ENCODE measurements at regions not wholly inside any gene's neighbourhood (a gene's known extent, or its start where the extent isn't known, plus 50 kb on each side); places are given as distances from the start of the nearest gene placed in this dataset.
"Not testable (repeated sequence)": the region's sequence is repeated elsewhere in the genome, so short reads cannot be mapped to it uniquely, and the experiment has no call there.

DNA sequence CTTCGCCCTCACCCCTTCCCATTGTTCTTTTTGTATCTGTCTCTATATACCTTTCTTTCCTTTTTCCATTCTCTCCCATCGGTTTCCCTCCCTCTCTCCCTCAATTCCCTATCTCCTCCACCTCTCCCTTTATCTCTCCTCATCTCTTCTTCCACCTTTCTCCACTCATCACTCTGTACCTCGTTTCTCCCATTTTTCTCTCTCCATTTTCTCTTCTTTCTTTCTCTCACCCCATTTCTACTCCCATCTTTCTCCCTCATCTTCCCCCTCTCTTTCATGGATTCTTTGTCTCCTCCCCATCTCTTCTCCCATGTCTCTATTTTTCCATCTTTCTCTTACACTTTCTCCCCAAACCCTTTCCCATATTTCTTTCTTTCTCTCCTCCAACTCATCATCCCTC lies 385.9 kb upstream of the CLINT1 start:
- DNase-seq (ENCODE audit: low read depth in 6 of 9, low spot score in 9 of 9), result no peak
- WGBS, result 97% methylated on average over 3 of the region's 3 CpGs
- no peaks in the 10 kb centered on the region for H3K36me3 ChIP-seq (ENCODE audit: control insufficient read depth in 2 of 2, insufficient read depth in 2 of 2, low read length in 1 of 2)
- H3K27me3 ChIP-seq (ENCODE audit: control insufficient read depth in 2 of 2, insufficient read depth in 1 of 2, low read length in 1 of 2), result no peaks in the 10 kb centered on the region
- H3K4me3 ChIP-seq (ENCODE audit: low read length in 2 of 2), result no peak overlapping the region
- no peak overlapping the region for H3K27ac ChIP-seq (ENCODE audit: low read depth in 1 of 2, low read length in 1 of 2)
- H3K4me1 ChIP-seq (ENCODE audit: control insufficient read depth in 2 of 2, insufficient read depth in 2 of 2, low read length in 2 of 2), result no peaks in the 10 kb centered on the region
- H3K9me3 ChIP-seq (ENCODE audit: control insufficient read depth in 2 of 2, insufficient read depth in 1 of 2, low read length in 1 of 2), result no peaks in the 10 kb centered on the region

DNA sequence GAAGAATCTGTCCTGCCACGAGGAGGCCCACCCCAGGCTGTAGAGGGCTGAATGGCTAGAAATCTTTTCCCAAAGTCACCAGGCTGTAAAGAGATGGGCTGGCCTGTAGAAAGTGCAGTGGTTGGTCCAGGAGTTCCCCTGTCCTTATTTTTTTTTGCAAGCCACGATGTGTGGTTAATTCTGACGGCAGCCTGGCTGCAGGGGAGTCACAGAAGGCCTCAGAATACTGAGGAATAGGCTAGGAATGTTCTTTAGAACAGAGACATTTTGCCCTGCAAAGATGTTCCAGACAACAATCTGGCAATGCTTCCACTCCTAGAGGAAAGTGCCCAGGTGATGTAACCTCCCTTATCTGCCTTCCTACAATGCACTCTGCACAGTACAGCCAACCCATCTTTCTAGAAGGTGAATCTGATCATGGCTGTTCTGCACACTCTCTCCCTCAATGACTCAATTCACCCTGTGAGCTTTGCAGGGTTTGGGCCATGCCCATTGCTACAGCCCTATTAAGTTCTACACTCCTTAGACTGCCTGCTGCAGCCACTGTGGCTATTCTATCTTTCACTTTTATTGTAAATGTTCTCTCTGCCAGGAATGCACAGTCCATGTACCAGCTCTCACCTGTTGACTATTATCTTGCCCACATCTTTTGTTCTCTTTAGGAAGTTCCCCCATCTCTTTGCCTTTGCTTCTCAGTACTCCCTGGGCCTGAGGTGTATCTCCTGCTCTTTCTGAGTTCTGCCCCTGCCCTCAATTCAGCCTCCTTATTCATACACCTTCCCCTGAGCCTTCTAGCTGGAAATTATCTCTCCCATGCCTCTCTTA lies 377.8 kb upstream of the CLINT1 start:
- no peak overlapping the region for H3K4me3 ChIP-seq (ENCODE audit: low read length in 2 of 2)
- H3K4me1 ChIP-seq (ENCODE audit: control insufficient read depth in 2 of 2, insufficient read depth in 2 of 2, low read length in 2 of 2), result peaks cover 12 to 25% of the 10 kb centered on the region in 2 donors
- H3K27ac ChIP-seq (ENCODE audit: low read depth in 1 of 2, low read length in 1 of 2), result no peak overlapping the region
- H3K36me3 ChIP-seq (ENCODE audit: control insufficient read depth in 2 of 2, insufficient read depth in 2 of 2, low read length in 1 of 2), result no peaks in the 10 kb centered on the region
- no peaks in the 10 kb centered on the region for H3K27me3 ChIP-seq (ENCODE audit: control insufficient read depth in 2 of 2, insufficient read depth in 1 of 2, low read length in 1 of 2)
- no peak for DNase-seq (ENCODE audit: low read depth in 6 of 9, low spot score in 9 of 9)
- no peaks in the 10 kb centered on the region for H3K9me3 ChIP-seq (ENCODE audit: control insufficient read depth in 2 of 2, insufficient read depth in 1 of 2, low read length in 1 of 2)
- 66% methylated on average over 3 of the region's 3 CpGs for WGBS

DNA sequence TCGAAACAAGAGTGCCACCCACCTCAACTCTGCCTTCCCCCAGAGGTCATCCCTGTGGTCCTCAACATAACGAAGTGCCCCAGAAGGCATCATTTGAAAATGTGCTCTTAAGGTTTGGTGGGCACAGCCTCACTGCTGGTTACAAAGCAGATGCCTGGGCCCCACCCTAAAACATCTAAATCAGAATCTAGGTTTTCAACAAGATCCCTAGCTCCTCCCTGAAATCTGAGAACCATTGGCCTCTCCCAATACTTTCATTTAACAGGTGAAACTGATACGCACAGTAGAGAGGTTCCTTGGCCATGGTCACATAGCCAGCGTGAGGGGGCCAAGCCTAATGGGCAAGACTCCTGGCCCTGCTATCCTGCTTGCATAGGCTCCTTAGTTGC lies 376.2 kb upstream of the CLINT1 start:
- H3K9me3 ChIP-seq (ENCODE audit: control insufficient read depth in 2 of 2, insufficient read depth in 1 of 2, low read length in 1 of 2), result no peaks in the 10 kb centered on the region
- peaks cover 12 to 25% of the 10 kb centered on the region in 2 donors for H3K4me1 ChIP-seq (ENCODE audit: control insufficient read depth in 2 of 2, insufficient read depth in 2 of 2, low read length in 2 of 2)
- no peak overlapping the region for H3K4me3 ChIP-seq (ENCODE audit: low read length in 2 of 2)
- H3K36me3 ChIP-seq (ENCODE audit: control insufficient read depth in 2 of 2, insufficient read depth in 2 of 2, low read length in 1 of 2), result no peaks in the 10 kb centered on the region
- H3K27me3 ChIP-seq (ENCODE audit: control insufficient read depth in 2 of 2, insufficient read depth in 1 of 2, low read length in 1 of 2), result no peaks in the 10 kb centered on the region
- WGBS, result 82% methylated on average over 4 of the region's 4 CpGs
- no peak overlapping the region for H3K27ac ChIP-seq (ENCODE audit: low read depth in 1 of 2, low read length in 1 of 2)
- DNase-seq (ENCODE audit: low read depth in 6 of 9, low spot score in 9 of 9), result no peak

DNA sequence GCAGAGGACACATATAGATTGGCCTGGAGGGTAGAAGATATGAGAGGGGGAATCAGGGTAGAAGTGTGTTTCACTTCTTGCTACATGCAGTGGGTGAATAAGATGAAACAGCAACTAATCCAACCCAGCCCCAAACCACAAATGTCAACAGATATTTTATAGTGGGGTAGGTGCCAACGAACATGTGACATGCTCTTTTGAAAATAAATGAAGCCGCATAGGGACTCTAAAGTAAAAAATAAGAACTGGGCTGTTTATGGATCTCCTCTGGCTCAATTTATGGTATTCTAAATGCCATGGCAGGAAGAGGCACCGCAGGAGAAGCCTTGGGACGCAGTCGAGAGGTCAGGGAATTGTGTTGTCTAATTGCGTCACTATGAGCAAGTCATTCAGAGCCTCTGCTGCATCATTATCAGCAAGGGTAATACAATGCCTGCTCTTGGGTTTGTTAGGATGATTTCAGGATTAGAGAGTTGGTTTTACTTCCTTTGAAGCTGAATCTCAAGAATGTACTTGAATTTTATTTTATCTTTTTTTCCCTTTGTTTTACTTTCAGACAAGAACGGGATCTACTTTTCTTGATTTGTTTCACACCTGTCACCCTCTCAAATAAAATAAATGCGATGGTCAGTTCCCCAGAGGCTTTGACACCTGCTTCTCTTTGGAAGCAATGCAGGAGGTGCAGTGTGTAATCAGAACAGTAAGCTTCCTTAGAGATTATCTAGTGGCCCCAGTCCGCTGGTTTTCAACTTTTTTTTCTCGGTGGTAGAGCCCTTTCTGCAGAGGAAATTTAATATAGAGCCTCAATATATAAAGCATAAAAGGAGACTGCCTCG lies 375.6 kb upstream of the CLINT1 start:
- no peaks in the 10 kb centered on the region for H3K36me3 ChIP-seq (ENCODE audit: control insufficient read depth in 2 of 2, insufficient read depth in 2 of 2, low read length in 1 of 2)
- DNase-seq (ENCODE audit: low read depth in 6 of 9, low spot score in 9 of 9), result peak in 6 of 9 donors; percentile 9 to 62 (median 22)
- 11% methylated on average over 11 of the region's 11 CpGs for WGBS

DNA sequence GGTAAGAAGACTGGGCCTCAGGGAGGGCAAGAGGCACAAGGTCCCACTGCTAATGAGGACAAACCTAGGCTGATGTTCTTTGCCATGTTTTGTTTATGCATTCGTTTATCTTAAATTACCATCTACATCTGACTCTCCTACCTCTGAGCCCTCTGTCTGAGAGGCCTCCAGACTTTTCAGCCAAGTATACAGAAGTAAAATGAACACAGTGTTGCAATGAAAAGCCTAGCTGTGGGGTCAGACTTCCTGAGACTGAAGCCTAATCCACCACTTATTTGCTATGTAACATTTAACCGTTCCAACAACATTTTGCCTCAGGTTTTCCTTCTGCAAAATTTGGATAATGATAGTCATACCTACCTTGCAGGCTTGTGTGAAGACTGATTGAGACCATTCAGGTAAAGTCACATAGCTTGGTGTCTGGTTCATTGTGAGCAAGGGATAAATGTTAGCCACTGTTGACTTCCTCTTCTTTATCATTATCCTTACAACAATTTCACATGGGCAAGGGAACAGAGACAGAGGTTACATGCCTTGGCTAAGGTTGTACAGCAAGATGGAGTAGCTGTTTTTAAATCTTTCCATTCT lies 374.9 kb upstream of the CLINT1 start:
- Histone ChIP-seq H3K9me3 (ENCODE audit: control insufficient read depth in 2 of 2, insufficient read depth in 1 of 2, low read length in 1 of 2) (no peaks in the 10 kb centered on the region), H3K36me3 (ENCODE audit: control insufficient read depth in 2 of 2, insufficient read depth in 2 of 2, low read length in 1 of 2) (no peaks in the 10 kb centered on the region), H3K27ac (ENCODE audit: low read depth in 1 of 2, low read length in 1 of 2) (peak overlapping the region in 1 of 2 donors; percentile 12), H3K27me3 (ENCODE audit: control insufficient read depth in 2 of 2, insufficient read depth in 1 of 2, low read length in 1 of 2) (no peaks in the 10 kb centered on the region), H3K4me1 (ENCODE audit: control insufficient read depth in 2 of 2, insufficient read depth in 2 of 2, low read length in 2 of 2) (peaks cover 12 to 25% of the 10 kb centered on the region in 2 donors), H3K4me3 (ENCODE audit: low read length in 2 of 2) (no peak overlapping the region)
- DNase-seq (ENCODE audit: low read depth in 6 of 9, low spot score in 9 of 9), result peak in 2 of 9 donors; percentile 7 to 8
- 51% methylated on average over 2 of the region's 2 CpGs for WGBS

More for the DNA sequence above, 375.6 kb upstream of the CLINT1 start:
- Histone ChIP-seq H3K9me3 (ENCODE audit: control insufficient read depth in 2 of 2, insufficient read depth in 1 of 2, low read length in 1 of 2) (no peaks in the 10 kb centered on the region), H3K27ac (ENCODE audit: low read depth in 1 of 2, low read length in 1 of 2) (peak overlapping the region in 1 of 2 donors; percentile 12), H3K27me3 (ENCODE audit: control insufficient read depth in 2 of 2, insufficient read depth in 1 of 2, low read length in 1 of 2) (no peaks in the 10 kb centered on the region), H3K4me1 (ENCODE audit: control insufficient read depth in 2 of 2, insufficient read depth in 2 of 2, low read length in 2 of 2) (peaks cover 12 to 25% of the 10 kb centered on the region in 2 donors), H3K4me3 (ENCODE audit: low read length in 2 of 2) (no peak overlapping the region)

DNA sequence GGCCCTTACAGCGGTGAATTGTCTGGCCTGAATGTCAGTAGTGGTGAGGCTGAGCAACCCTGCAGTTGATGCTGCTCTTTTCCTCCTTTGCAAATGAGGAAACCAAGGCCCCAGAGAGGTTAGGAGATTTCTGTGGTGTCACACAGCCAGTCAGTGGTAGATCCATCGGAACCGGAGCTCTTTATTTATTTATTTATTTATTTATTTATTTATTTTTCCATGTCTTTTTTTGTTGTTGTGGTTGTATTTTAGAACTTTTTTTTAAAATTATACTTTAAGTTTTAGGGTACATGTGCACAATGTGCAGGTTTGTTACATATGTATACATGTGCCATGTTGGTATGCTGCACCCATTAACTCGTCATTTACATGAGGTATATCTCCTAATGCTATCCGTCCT lies 368.4 kb upstream of the CLINT1 start:
- H3K27me3 ChIP-seq (ENCODE audit: control insufficient read depth in 2 of 2, insufficient read depth in 1 of 2, low read length in 1 of 2); H3K4me3 ChIP-seq (ENCODE audit: low read length in 2 of 2); H3K4me1 ChIP-seq (ENCODE audit: control insufficient read depth in 2 of 2, insufficient read depth in 2 of 2, low read length in 2 of 2); H3K9me3 ChIP-seq (ENCODE audit: control insufficient read depth in 2 of 2, insufficient read depth in 1 of 2, low read length in 1 of 2); H3K27ac ChIP-seq (ENCODE audit: low read depth in 1 of 2, low read length in 1 of 2); H3K36me3 ChIP-seq (ENCODE audit: control insufficient read depth in 2 of 2, insufficient read depth in 2 of 2, low read length in 1 of 2); DNase-seq (ENCODE audit: low read depth in 6 of 9, low spot score in 9 of 9): not testable (repeated sequence)
- 97% methylated on average over 5 of the region's 5 CpGs for WGBS

DNA sequence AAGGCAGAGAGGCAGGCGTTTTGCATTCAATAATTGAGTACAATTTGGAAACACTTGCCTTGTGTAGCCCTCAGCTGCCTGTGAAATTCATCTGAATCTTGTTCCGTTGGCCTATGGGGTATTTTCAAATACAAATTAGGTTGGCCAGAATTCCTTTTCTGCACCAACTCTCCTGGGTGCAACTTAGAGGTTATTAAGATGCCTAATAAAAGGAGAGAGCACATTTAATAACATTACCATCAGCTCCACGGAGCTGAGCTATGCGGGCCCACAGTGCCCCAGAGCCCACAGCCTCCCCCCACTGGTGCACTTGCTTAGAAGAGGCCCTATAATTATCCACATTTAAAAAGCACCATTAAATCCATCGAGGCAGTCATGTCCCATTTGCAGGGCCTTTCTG lies 367.6 kb upstream of the CLINT1 start:
- Histone ChIP-seq H3K4me3 (ENCODE audit: low read length in 2 of 2) (no peak overlapping the region), H3K36me3 (ENCODE audit: control insufficient read depth in 2 of 2, insufficient read depth in 2 of 2, low read length in 1 of 2) (peaks cover 0 to 2% of the 10 kb centered on the region in 2 donors), H3K4me1 (ENCODE audit: control insufficient read depth in 2 of 2, insufficient read depth in 2 of 2, low read length in 2 of 2) (no peaks in the 10 kb centered on the region), H3K9me3 (ENCODE audit: control insufficient read depth in 2 of 2, insufficient read depth in 1 of 2, low read length in 1 of 2) (no peaks in the 10 kb centered on the region), H3K27me3 (ENCODE audit: control insufficient read depth in 2 of 2, insufficient read depth in 1 of 2, low read length in 1 of 2) (no peaks in the 10 kb centered on the region), H3K27ac (ENCODE audit: low read depth in 1 of 2, low read length in 1 of 2) (no peak overlapping the region)
- 96% methylated on average over 5 of the region's 5 CpGs for WGBS
- no peak for DNase-seq (ENCODE audit: low read depth in 6 of 9, low spot score in 9 of 9)

DNA sequence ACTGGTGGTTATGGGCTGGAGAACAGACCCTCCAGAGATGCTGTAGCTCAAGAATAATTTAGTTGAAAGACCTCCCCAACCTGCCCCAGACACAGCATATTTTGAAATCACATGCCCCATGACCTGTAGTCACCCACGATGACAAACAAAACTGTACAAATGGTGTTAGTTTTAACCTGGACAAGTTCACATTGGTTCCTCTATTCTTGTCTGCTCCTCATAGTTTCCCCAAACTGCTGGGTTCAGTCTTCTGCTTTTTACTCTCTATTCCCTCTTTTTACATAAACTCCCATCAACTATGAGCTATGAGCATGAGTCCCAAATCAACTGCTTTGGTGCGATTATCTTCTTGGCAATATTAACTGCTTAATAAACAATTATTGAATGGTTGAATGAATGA lies 365.3 kb upstream of the CLINT1 start:
- Histone ChIP-seq H3K9me3 (ENCODE audit: control insufficient read depth in 2 of 2, insufficient read depth in 1 of 2, low read length in 1 of 2) (no peaks in the 10 kb centered on the region), H3K27me3 (ENCODE audit: control insufficient read depth in 2 of 2, insufficient read depth in 1 of 2, low read length in 1 of 2) (no peaks in the 10 kb centered on the region), H3K4me3 (ENCODE audit: low read length in 2 of 2) (no peak overlapping the region), H3K36me3 (ENCODE audit: control insufficient read depth in 2 of 2, insufficient read depth in 2 of 2, low read length in 1 of 2) (peaks cover 0 to 2% of the 10 kb centered on the region in 2 donors), H3K4me1 (ENCODE audit: control insufficient read depth in 2 of 2, insufficient read depth in 2 of 2, low read length in 2 of 2) (no peaks in the 10 kb centered on the region), H3K27ac (ENCODE audit: low read depth in 1 of 2, low read length in 1 of 2) (no peak overlapping the region)
- WGBS, result 85% methylated on average over 2 of the region's 2 CpGs
- no peak for DNase-seq (ENCODE audit: low read depth in 6 of 9, low spot score in 9 of 9)
